Fibroblast of peridontal ligament (primary cell): ENCODE measurements at regions not wholly inside any gene's neighbourhood (a gene's known extent, or its start where the extent isn't known, plus 50 kb on each side); places are given as distances from the start of the nearest gene placed in this dataset.
"Not testable (repeated sequence)": the region's sequence is repeated elsewhere in the genome, so short reads cannot be mapped to it uniquely, and the experiment has no call there.

Experiments used
- DNase-seq: peaks from one replicate; pipeline ENCODE4 v3.0.0-alpha.2; 2010; ENCODE audit errors: extremely low read depth

DNA sequence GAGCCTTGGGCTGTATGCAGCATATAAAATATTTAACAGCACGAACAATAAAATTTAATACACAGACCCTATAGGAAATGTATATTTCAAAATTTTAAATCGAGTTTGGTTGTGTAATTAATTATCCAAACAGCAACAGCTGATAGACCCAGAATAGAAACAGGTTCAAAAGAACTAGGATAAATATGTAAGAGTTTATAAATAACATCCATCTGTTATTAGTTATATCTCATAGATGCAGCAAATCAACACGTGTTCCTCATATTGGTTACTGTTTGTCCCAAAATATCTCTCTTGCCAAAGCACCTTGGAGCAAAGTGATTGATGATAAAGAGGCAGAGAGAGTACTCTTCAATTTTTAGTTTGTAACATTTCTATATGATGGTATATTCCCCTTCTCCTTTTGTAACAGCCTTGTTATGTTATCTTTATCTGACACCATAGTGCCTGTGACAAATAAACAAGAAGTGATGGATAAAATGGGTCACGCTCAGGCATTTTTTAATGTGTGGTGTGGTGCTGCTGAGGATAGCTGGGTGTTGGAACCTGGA lies 260.6 kb upstream of the NBEA start:
- no peak for DNase-seq

DNA sequence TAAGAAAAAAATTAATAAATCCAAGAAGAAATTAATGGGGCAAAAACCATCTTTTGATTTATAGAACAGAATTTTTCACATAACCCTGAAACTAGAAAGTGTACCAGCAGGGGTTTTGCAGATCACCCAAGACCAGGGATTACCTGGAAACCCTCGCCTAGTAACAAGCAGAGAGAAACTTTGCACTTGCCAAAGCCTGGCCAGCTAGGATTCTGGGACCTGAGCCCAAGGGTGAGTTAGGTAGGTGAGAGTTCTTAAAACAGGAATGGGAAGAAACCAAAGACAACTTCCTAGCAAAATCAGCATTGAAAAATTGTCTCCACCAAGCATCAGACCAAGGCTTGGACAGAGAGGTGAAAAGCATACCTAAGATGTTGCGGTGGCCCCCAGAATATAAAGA lies 247.0 kb upstream of the NBEA start:
- DNase-seq, result no peak

DNA sequence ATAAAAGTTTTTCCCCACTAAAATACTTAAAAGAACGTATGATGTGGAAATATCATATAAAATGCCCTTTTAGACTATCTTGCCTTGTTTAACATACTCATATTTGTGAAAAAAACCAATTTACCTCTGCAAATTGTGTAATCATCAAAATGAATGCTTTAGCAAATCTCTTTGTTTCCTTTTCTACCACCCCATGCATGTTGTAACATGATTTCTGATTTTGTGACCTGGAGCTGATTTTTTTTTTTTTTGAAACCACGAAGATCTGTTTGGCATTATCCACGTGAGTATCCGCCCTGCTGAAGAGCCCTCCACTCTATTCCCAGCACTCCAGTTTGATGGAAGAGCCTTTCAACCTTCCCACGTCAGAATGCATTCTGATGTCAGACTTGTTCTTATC lies 245.8 kb upstream of the NBEA start:
- DNase-seq, result no peak

DNA sequence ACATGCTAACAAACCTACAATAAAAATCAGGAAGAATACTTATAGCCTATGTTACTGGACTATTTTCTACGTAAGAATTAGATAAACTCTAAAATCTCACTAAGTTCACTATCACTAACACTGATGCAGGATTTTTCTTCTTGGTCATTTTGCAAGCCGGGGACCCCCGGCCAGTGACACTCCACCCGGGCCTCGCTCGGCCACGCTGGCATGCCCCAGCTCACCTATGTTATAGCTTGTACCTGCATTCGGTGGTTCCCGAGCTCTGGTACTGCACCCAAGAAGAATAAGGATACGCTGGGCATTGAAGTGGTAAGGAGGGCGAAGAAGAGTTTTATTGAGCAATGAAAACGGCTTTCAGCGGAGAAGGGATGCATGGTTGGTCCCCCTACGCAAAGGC lies 245.3 kb upstream of the NBEA start:
- no peak for DNase-seq

DNA sequence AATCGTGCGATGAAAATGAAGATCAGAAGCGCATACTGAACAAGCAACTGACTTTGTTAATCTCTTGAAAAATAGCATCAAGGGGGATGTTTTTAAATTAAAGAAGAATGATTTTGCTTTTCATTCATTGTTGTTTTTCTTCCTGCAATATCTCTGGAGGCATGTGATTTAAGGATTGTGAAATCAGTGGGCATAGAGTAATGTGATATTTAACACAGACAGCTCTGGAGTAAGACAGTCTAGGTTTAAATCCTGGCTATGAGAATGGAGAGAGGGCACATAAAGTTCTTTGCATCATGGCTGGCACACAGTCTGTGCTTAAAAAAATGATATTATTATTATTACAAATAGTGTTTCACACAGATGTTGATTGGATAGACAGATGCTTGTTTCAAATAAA lies 243.1 kb upstream of the NBEA start:
- peak; percentile 16 for DNase-seq

DNA sequence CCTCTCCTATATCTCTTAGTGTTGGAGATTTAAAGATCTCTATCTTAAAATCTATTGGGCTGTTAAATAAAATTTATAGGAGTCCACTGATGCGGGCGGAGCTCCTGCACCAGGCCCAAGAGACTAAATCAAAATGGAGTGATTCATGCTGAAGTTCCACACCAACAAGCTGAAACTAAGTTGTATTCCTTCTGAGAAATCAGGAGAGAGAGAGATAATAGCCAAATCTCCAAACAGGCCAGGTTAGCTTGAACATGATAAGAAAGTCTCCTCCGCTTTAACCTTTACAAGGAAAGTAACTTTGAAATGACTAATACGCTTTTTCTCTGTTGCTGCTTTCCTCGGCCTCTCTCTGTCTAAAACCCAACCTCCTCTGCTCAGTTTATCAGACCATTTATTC lies 241.9 kb upstream of the NBEA start:
- DNase-seq, result no peak

DNA sequence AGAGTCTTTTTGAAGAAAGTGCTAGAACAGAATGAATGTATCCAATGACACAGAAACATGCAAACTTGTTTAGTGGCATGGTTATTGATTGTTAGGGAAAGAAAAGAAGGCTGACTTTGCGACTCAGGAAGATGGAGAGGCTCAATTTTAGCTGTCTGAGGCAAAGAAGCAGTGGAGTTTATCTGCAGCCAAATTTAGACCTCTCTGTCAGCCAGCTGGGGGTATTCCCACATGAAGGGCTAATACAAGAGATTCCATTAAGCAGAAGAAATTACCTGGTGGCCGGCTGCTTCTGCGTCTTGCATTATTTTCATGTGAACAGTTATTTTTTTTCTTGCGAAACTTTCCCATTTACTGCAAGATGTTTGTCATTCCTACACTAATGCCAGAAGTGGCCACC lies 240.2 kb upstream of the NBEA start:
- DNase-seq, result no peak

DNA sequence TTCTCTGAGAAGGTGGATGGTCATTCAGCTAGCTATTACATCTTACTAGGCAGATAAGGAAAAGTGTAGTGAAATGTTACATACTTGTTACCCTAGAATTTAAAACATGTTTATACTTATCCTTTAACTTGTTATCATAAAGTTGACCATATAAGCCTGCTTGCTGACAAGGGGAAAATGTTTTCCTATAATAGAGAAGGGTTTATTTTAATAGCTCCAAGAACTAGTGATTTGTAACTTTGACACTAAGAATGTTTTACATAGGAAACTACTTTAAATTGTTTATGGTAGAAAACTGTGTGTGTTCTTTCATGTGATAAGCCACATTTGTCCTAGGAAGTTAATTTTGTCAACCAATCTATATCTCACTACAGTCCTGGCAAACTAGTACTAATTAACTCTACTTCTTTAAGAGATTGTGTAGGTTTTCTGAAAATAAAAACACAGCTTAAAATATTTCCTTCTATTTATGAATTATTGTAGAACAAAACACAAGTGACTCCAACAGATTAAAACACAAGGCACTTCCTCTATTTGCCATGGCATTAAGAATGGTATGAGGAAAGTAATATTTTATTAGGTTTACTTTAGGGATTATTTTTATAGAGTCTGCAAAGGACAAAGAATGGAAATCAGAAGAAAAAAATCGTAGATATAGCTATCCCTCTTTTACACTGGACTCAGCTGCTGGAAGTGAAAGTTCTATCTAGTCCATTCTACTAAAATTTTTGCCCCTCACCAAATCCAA lies 233.3 kb upstream of the NBEA start:
- DNase-seq, result no peak

DNA sequence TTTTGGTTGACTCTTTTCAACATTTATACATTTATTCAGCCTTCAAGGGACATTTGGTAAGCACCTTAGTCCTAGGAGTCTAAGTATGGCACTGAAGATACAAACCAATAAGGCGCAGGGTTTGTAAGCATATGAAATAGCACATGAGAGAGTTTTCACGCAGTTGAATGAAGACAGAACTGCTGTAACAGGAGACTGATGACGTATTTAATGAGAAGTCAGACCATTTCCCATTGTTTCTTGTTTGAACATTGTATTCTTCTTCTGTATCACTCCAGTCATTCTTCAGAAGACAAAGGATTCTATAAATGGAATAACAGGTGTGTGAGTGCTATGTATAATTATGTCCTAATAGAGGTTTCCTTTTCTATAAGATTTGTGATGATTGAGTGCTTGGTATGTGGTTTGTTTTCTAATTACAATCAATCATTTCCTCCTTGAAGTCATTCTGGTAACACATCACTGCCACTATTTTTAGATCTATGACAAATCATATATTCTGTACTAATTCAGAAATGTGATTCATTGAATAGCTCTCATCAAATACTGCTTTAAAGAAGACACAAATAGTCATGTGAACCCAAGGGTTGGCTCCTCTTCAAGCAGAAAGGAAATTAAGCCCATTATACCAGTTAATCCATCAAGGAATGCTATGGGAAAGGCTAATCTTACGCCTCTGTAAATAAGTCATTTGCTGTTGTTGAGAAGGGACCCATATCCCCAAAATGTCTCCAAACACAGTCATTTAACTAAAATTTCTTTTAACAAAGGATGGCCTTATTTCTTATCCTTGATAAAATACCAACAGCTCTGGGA lies 222.8 kb upstream of the NBEA start:
- no peak for DNase-seq

DNA sequence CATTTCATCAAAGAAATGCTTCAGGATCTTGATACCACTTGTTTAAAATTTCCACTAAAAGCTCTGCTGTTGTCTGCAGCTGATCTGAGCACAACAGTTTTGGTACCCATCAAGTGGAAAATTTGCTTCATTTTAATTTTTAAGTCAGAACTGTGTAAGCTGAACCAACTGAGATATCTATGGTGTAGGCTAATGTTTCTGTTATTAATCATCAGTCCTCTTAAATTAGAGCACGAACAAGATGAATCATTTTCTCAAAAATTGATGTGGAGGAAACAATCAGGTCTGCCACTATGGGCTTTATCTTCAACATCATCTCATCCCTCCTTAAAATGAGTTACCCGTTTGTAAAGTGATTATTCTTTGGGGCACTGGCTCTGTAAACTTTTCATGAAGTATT lies 221.5 kb upstream of the NBEA start:
- no peak for DNase-seq

DNA sequence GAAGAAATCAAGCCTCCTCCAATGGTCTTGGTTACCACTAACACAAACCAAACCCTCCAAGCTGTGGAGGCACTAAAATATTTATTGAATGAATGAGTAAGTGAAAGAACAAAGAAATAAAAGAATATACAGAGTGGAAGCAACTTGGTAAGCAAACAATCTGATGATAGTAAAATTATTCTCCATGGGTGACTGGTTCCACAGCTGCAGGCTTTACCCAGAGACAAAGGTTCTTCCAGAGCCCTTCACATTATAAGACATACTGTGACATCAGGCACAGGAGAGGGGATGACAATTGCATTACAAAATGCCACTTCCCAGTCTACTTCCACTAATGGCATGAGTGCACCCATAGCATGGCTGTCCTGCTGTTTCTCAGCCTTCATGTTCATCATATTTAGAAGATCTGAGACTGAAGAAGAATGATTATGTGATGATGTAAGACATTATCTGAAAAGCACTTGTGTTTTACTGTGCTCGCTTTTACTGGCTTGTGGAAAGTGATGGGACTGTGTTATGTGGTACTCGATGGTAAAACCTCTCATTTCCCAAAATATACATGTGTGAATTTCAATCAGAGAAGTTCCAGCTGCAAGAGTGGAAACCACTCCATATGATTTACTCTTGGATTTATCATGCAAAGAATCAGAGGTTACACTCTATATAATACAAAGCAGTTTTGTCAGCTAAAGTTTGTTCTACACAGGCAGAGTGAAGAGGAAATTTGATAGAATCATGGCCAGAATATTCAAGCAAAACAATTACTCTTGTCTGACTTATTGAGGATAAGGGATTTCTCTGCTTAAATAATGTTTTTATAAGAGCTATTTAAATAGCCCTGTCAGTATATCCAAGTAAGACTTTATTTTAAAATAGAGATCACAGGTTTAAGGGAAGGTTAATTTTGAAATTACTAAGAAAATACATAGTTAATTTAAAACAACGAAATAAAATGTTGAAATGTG lies 220.2 kb upstream of the NBEA start:
- no peak for DNase-seq

DNA sequence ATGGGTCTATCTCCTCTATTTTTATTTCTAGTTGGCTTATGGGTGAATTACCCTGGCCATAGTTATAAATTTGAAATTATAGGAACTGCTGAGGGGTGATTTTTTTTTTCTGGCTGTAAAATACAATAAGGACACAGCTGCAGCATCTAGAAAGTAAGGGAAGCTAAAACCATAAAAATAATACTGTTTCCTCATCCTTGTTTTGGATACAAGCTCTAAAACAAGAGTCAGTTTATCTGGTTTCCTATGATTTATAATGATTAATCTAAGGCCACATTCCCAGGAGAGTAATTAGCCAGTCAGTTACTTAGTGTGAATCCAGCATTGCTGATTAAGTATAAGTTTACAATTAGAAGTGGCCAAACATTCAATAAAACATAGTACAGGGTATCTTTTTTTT lies 219.1 kb upstream of the NBEA start:
- DNase-seq, result no peak

DNA sequence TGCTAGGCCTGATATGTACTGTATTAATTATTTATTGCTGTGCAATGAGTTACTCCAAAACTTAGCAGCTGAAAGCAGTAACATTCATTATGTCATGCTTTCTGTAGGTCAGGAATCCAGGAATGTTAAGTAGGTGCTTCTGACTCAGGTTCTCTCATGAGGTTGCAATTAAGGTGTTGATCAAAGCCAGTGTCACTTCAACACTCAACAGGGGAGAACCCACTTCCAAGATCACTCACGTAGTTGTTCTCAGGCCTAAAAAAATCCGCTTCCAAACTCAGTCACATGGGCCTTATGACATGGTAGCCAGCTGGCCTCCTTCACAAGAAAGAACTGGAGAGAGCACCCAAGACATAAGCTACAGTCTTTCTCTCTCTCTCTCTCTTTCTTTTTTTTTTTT lies 211.1 kb upstream of the NBEA start:
- DNase-seq, result no peak

DNA sequence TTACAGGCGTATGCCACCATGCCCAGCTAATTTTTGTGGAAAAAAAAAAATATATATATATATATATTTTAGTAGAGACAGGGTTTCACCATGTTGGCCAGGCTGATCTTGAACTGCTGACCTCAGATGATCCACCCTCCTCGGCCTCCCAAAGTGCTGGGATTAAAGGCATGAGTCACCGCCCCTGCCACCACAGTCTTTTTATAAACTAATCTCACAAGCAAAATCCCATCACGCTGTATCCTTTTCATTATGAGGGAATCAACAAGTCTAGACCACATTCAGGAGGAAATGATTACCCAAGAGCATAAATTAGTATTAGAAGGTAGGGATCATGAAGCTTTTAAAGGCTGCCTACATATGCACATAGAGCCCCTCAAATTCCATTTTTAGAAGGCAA lies 210.6 kb upstream of the NBEA start:
- no peak for DNase-seq

DNA sequence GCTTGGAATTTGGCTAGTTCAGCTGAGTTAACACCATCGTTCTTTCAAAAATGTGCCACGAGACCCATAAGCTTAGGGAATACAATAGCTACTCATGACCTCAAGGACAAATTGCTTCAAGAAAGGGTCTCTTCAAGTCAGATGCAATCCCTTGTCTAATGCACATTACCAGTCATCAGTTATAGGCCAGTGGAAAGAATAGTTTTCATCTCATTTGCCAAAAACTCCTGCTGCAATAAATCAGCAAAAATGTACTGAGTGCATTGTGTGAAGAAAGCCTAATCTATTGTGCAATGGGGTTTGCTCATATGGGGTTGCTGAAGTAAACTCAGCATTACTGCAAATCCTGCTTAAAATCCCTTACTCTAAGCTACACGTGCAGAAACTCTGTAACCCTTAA lies 208.3 kb upstream of the NBEA start:
- DNase-seq, result peak; percentile 9

DNA sequence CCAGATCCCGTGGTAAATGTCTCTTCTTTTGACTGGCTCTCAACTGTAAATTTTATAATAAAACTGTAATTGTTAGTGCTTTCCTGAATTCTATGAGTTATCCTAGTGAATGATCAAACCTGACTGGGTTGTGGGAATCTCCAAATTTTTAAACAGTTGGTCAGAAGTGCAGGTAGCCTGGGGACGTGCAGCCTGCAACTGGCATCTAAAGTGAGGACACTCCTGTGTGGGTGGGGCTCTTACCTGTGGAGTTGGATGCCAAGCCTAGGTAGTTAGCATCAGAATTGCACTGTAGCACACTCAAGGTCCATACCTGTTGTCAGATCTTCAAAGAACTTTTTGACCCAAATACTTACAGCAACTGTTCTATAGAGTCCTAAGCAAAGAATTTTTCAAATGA lies 207.1 kb upstream of the NBEA start:
- no peak for DNase-seq

DNA sequence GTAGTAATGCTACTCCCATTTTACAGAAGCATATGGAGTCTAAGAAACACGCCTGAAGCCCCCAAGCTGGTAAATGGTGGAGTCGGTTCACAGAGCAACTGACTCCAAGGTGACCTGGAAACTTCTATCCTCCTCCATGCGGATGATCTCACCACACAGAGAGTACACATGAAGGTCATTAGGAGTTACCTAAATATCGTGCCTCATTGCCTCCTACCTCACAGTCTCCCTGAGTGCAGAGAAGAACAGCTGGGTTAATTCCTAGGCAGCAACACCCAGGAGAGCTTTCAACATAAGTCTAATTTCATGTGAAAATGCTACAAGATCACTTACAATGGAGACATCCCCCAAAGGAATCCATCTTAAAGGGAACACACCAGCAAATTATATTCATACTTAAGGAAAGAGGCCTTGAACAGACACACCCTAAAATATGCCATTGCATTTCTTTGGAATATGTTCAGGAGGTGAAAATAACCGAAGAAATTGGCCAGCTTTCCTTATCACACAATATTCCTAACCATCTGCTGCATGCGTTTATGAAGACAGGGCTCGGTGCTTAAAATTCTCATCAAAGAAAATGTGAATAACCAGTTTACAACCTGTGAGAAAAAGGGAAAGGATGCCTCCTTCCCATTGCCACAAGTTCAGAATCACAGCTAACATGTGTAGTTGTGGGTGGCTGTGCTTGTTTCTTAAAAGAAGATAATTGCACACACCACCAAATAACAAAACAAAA lies 203.6 kb upstream of the NBEA start:
- no peak for DNase-seq

DNA sequence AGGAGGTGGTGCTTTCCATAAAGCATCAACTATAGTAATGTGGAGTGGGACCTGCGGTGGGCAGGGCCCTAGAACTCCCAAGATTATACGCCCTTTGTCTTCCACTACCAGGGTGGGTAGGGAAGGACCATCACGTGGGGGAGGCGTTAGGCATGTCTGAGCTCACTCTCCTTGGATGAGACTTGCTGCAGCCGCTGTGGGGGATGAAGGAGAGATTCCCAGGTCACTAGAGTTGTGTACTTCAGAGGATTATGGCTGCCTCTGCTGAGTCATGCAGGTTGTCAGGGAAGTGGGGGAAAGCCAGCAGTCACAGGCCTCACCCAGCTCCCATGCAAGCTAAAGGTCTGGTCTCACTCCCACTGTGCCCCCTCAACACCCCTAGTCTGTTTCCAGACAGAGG lies 195.0 kb upstream of the NBEA start:
- not testable (repeated sequence) for DNase-seq

DNA sequence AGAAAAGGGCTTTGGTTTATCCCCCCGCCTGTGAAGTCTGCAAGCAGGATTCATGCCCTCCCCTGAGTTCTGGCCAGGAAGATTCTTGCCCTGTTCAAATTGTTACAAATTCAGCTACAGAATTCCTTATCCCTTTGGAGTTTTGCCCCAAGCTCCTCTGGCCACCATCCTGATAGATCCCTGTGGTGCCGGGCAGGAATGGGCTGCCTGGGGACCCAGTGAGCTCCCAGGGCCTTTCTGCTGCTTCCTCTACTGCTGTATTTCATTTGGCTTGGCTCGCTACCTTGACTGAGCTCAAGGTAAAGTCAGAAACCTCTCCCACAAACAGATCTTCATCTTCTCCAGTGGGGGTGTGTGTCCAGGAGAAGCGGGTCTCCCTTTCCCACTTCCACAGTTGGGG lies 194.6 kb upstream of the NBEA start:
- DNase-seq, result no peak

DNA sequence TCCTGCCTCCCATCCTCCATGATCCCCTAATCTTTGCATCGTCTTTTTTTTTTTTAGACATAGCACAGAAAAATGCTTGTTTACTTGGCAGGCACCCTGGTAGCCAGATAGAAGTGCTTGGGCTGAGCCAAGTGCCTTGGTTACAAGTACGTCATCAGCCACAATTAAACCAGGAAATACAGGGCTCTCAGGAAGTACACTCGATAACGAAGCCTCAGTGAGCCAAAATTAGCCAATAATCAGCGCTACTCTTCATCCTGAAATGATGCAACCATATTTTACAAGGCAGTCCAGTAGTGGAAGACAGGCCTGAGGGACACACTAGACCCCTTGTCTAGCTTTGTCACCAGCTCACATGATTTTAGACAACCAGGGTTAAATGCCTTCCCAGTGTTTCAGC lies 194.0 kb upstream of the NBEA start:
- peak; percentile 20 for DNase-seq

DNA sequence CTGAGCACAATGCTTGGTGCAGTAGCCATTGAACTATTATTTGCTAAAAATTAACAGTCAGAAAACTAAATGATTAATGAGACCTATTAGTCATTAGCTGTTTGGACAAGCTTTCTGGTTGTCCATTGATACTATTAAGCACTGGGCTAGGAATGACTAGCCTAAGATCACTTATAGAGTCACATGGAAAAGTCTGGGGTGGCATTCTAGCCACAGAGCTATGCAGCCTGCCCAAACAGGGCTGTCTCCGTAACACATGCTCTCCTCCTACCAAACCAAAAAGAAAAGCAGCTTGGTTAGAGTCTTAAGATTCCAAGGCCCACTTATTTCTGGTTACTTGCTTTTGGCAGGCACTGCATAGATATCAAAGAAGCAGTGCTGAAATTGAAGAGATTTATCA lies 193.5 kb upstream of the NBEA start:
- no peak for DNase-seq
